Skeletal muscle tissue (tissue), 3 donors: ENCODE measurements at regions not wholly inside any gene's neighbourhood (a gene's known extent, or its start where the extent isn't known, plus 50 kb on each side); places are given as distances from the start of the nearest gene placed in this dataset.

Experiments
- H3K27ac ChIP-seq: one replicate; pipeline ENCODE4 v1.7.0; 2013; ENCODE audit warnings: mild to moderate bottlenecking, low read depth, low read length, inconsistent platforms
- H3K27me3 ChIP-seq, 3 donors: one replicate each; pipeline ENCODE4 v1.7.0; 2013; ENCODE audit warnings: low read length in 3 of 3; ENCODE audit not compliant: control insufficient read depth in 3 of 3, insufficient read depth in 3 of 3
- H3K36me3 ChIP-seq, 3 donors: one replicate each; pipeline ENCODE4 v1.7.0; 2013; ENCODE audit warnings: low read length in 3 of 3; ENCODE audit not compliant: control insufficient read depth in 3 of 3, insufficient read depth in 3 of 3
- H3K4me1 ChIP-seq, 3 donors: one replicate each; pipeline ENCODE4 v1.7.0; 2013; ENCODE audit warnings: low read length in 3 of 3, mild to moderate bottlenecking in 3 of 3; ENCODE audit not compliant: control insufficient read depth in 3 of 3, insufficient read depth in 3 of 3
- H3K4me3 ChIP-seq, 3 donors: one replicate each; pipeline ENCODE4 v1.7.0; 2013; ENCODE audit warnings: low read length in 3 of 3
- H3K9ac ChIP-seq, 3 donors: one replicate each; pipeline ENCODE4 v1.7.0; 2013; ENCODE audit warnings: low read length in 3 of 3, mild to moderate bottlenecking in 3 of 3, moderate library complexity in 2 of 3, low read depth in 1 of 3
- H3K9me3 ChIP-seq, 3 donors: one replicate each; pipeline ENCODE4 v1.7.0; 2013; ENCODE audit warnings: low read length in 3 of 3; ENCODE audit not compliant: control insufficient read depth in 3 of 3
- donor health status: Osteomylitis.

DNA sequence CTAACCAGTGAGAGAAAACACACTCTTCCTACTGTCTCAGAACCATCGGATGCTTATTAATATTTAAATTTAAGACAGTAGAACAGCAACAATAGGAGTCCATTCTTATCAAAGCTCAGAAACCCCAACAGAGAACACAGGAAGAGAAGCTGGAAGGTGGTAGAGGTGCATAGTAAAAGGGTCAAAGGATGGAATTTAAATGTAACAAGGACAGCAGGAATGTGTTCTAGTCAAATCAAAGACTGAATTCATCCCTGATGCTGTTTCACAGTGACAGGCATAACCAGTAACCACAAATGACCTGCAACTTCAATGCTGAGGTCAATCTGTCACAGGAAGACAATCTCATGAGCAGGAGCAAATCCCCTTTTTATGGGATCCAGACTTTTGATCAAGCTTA lies 1259.7 kb downstream of the XPNPEP1 start:
- Histone ChIP-seq H3K36me3 (no peaks in the 10 kb centered on the region), H3K4me3 (no peak overlapping the region), H3K4me1 (no peaks in the 10 kb centered on the region), H3K27ac (no peak overlapping the region), H3K9ac (no peak overlapping the region), H3K9me3 (no peaks in the 10 kb centered on the region), H3K27me3 (no peaks in the 10 kb centered on the region)

DNA sequence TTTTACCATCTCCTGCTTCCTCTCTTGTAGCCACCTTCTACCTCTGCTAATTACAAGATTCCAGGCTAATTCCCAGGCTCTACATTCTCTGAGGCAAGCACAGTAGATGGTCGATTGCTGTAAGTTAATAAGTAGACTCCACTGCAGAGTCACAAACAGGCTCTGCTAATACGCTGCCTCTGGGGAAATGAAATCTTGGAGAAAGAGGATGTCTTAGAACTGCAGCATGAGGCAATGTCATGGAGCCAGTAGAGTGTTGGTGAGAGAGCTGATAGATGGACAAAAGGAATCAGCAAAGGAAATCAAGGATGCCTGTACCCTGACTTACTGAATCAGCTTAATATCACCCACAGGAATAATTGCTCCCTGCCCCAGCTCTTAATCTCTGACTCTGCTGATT lies 1260.3 kb downstream of the XPNPEP1 start:
- Histone ChIP-seq H3K27ac (no peak overlapping the region), H3K9me3 (no peaks in the 10 kb centered on the region), H3K4me3 (no peak overlapping the region), H3K36me3 (no peaks in the 10 kb centered on the region), H3K4me1 (no peaks in the 10 kb centered on the region), H3K27me3 (no peaks in the 10 kb centered on the region), H3K9ac (no peak overlapping the region)

DNA sequence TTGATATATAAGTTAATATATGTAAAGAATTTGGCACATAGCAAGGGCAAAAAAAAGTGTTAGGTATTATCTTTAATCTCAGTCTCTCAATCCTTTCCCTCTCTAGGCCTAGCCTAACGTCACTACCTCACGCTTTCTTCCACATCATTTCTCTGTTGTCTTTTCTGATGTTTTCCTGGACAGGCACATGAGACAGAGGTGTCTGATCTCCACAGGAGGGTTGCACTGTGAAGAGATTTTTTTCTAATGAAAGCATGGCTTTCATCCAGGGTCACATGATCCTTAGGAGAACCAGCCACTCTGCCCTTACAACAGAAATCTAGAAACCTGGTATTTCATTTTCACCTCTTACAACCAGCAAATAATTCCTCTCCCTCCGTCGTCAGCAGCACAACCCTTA lies 1268.3 kb downstream of the XPNPEP1 start:
- no peaks in the 10 kb centered on the region for H3K4me1 ChIP-seq
- H3K27me3 ChIP-seq = no peaks in the 10 kb centered on the region
- H3K36me3 ChIP-seq = no peaks in the 10 kb centered on the region
- H3K9ac ChIP-seq = no peak overlapping the region
- H3K9me3 ChIP-seq = no peaks in the 10 kb centered on the region
- no peak overlapping the region for H3K4me3 ChIP-seq
- no peak overlapping the region for H3K27ac ChIP-seq

DNA sequence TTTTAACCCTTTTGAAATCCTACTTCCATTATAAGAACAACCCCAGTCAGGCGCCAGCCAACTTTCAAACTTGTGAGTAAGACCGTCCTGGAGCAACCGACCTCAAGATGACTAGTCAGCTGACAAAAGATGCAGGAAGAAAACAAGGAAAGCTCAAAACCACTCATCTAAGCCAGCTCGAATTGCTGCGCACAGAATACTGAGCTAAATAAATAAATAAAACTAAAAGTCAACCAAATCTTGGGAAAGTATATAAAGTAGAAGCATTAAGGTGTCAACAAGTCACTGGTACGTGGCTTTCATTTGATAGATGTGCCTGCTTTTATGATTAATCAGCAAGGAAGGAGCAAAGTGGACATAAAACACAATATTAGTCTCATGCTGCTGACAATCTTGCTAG lies 1269.8 kb downstream of the XPNPEP1 start:
- Histone ChIP-seq H3K9me3 (no peaks in the 10 kb centered on the region), H3K9ac (no peak overlapping the region), H3K27me3 (no peaks in the 10 kb centered on the region), H3K4me3 (no peak overlapping the region), H3K36me3 (no peaks in the 10 kb centered on the region), H3K4me1 (no peaks in the 10 kb centered on the region), H3K27ac (no peak overlapping the region)

DNA sequence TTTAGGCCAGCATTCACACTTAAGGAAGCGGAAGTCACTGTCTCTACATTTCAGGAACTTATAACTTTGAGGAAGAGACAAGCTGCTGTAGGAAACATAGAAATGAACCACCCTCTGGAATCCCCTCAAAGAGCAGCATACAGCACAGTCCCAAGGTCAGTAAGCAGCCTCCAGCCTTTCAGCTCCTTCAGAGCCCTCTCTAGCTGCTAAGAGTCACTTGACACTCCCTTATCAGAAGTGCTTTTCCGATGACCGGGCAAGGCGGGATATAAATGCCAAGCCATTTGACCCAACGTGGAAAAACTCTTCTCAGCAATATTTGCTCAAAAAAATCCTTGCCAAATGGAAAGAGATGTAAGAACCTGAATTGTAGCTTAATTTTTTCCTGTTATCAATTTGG lies 1284.3 kb downstream of the XPNPEP1 start:
- Histone ChIP-seq H3K4me3 (no peak overlapping the region), H3K27ac (no peak overlapping the region), H3K9me3 (no peaks in the 10 kb centered on the region)

DNA sequence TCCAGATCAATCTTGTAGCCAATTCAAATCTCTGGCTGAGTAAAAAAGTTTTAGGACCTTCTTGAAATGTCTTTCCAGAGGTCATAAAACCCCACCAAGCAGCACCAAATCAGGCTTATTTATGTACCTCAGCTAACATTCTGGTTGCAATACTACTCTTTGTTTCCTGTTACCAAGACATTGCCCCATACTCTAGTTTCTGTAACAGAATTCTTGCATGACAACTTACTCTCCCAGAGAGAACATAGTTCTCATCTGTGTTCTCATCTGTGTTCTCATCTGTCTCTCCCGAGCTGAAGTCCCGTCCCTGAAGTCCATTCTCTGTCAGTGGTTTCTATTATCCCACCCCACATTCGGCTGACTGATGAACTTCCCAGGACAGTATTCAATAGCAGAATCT lies 1285.1 kb downstream of the XPNPEP1 start:
- no peak overlapping the region for H3K27ac ChIP-seq
- H3K27me3 ChIP-seq = no peaks in the 10 kb centered on the region
- no peak overlapping the region for H3K9ac ChIP-seq
- H3K36me3 ChIP-seq = no peaks in the 10 kb centered on the region
- no peaks in the 10 kb centered on the region for H3K4me1 ChIP-seq
- no peaks in the 10 kb centered on the region for H3K9me3 ChIP-seq
- H3K4me3 ChIP-seq = no peak overlapping the region

More for the DNA sequence above, 1284.3 kb downstream of the XPNPEP1 start:
- H3K9ac ChIP-seq = no peak overlapping the region
- no peaks in the 10 kb centered on the region for H3K36me3 ChIP-seq
- H3K27me3 ChIP-seq = no peaks in the 10 kb centered on the region
- no peaks in the 10 kb centered on the region for H3K4me1 ChIP-seq

DNA sequence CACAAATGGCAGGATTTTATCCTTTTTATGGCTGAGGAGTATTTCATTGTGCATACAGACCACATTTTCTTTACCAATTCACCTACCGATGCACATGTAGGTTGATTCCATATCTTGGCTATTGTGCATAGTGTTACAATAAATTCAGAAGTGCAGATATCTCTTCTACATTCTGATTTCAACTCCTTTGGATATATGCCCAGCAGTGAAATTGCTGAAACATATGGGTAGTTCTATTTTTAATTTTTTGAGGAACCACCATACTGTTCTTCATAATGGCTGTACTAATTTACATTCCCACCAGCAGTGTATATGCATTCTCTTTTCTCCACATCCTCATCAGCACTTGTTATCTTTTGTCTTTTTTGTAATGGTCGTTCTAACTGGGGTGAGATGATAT lies 1290.3 kb downstream of the XPNPEP1 start:
- Histone ChIP-seq H3K9ac (no peak overlapping the region), H3K9me3 (no peaks in the 10 kb centered on the region), H3K36me3 (no peaks in the 10 kb centered on the region), H3K4me1 (no peaks in the 10 kb centered on the region), H3K27me3 (no peaks in the 10 kb centered on the region), H3K27ac (no peak overlapping the region), H3K4me3 (no peak overlapping the region)

DNA sequence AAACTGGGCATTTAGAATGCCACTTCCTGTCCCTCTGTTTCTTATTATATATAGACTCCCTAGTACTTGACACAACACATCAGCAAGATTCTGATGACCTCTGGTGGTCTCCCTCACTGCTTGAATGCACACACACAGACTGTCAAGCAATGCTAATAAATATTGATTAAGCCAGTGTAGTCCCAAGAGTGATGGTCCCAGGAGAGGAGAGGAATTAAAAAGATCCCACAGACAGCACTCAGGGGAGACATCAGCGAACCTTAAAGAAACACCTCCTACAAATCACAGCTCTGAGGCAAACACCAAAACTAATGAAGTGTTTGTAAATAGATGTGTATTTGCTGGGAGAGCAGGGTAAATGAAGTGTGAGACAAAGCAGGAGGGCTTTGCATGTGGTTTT lies 1291.2 kb downstream of the XPNPEP1 start:
- H3K9ac ChIP-seq = no peak overlapping the region
- no peaks in the 10 kb centered on the region for H3K36me3 ChIP-seq
- no peak overlapping the region for H3K27ac ChIP-seq
- H3K4me1 ChIP-seq = no peaks in the 10 kb centered on the region
- H3K9me3 ChIP-seq = no peaks in the 10 kb centered on the region
- H3K27me3 ChIP-seq = no peaks in the 10 kb centered on the region
- no peak overlapping the region for H3K4me3 ChIP-seq

DNA sequence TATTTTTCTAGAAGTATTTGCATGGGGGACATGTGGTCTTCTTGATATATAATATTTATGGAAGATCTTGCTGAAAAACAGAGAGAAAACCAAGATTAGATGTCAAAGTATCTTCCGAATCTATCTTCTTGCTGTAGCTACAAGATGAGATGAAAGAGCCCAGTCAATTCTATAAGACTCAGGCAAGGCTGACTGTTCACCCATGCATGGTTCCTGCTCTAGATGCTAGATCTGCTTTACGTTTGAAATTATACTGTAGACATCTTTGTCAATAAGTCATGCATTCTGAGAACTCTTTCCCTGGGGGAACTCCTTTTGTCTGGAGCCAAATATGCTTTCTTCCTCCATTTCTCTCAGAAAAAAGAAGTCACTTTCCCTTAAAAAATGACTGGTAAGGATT lies 1292.0 kb downstream of the XPNPEP1 start:
- Histone ChIP-seq H3K36me3 (no peaks in the 10 kb centered on the region), H3K9me3 (no peaks in the 10 kb centered on the region), H3K9ac (no peak overlapping the region), H3K4me1 (no peaks in the 10 kb centered on the region), H3K27ac (no peak overlapping the region), H3K4me3 (no peak overlapping the region), H3K27me3 (no peaks in the 10 kb centered on the region)

DNA sequence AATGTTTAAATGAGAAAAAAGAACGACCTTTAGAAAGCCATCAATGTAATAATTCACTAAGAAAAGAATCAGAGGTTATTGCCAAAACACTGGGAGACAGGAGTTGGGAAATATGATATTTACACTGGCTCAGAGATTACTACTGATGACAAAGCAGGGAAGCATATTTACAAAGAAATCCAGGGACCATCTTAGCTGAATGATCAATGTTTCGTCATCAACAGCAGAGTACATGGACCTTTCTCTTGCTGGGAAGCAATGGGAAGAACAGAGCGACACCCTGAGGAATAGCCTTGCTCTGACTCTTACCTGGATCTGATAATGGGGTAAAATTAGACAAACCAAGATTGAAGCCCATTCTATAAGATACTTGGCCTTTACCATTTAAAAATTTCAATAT lies 1293.5 kb downstream of the XPNPEP1 start:
- Histone ChIP-seq H3K4me1 (no peaks in the 10 kb centered on the region), H3K36me3 (no peaks in the 10 kb centered on the region), H3K4me3 (no peak overlapping the region), H3K27me3 (no peaks in the 10 kb centered on the region), H3K9me3 (no peaks in the 10 kb centered on the region), H3K9ac (no peak overlapping the region), H3K27ac (no peak overlapping the region)

DNA sequence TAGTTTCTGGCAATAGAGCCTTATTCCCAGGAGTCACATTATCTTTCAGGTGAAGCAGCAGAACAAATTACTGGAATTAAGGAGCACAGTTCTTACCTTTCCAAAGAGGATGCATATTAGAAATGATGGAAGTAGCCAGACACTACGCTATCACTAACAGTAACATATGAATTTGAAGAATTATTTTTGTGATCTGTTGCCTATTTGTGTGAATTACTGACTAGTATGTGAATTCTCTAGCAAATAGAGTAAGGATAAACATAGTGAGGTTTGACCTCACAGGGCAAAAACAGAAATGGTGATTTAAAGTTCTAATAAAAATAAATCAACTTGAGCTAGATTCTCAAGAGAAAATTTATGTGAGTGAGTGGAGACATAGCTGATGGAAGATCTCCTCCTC lies 1299.3 kb downstream of the XPNPEP1 start:
- Histone ChIP-seq H3K4me1 (no peaks in the 10 kb centered on the region), H3K4me3 (no peak overlapping the region), H3K36me3 (no peaks in the 10 kb centered on the region), H3K27me3 (no peaks in the 10 kb centered on the region), H3K27ac (no peak overlapping the region), H3K9ac (no peak overlapping the region), H3K9me3 (no peaks in the 10 kb centered on the region)
